Esophagus muscularis mucosa (tissue), 3 donors: ENCODE measurements at regions not wholly inside any gene's neighbourhood (a gene's known extent, or its start where the extent isn't known, plus 50 kb on each side); places are given as distances from the start of the nearest gene placed in this dataset.

Source experiments
- POLR2A ChIP-seq: fragments of 450-650 bp; IDR thresholded peaks from one replicate; pipeline ENCODE4 v1.6.1; 2017; ENCODE audit warnings: antibody characterized with exemption, moderate library complexity, mild to moderate bottlenecking, low read depth
- POLR2AphosphoS5 ChIP-seq, 2 donors: sonication (generic); formaldehyde crosslinking; IDR thresholded peaks; one replicate each; pipeline ENCODE4 v1.6.1; 2017; ENCODE audit warnings: antibody characterized with exemption in 2 of 2
- TF ChIP-seq, protein P1 (sequence below), 3 experiments: fragments of 200-600 bp in 2 of 3; fragments of 450-650 bp in 1 of 3; sonication (generic) in 2 of 3; IDR thresholded peaks; one replicate each; pipeline ENCODE4 v1.5.1; 2017 to 2019; ENCODE audit warnings: antibody characterized with exemption in 3 of 3, mild to moderate bottlenecking in 2 of 3, moderate library complexity in 1 of 3

DNA sequence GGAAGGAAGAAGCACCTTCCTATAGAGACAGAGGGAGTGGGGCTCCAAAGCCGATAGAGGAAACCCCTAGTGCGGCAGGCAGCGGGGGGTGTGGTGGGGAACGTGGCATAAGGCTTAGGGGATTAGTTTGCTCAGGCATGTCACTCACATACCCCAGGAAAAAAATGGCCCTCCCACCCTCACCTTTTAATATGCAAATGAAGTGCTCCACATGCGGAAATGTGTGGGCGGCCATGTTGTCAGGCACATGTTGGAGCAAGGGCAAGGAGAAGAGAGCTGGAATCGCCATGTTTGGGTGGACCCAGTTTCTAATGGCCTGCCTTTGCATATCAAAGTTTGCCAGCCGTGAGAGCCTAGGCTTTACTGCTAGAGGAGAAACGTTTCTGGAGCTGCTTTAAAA lies 758.8 kb downstream of the NR2F1-AS1 start:
- TF ChIP-seq, protein P1, sequence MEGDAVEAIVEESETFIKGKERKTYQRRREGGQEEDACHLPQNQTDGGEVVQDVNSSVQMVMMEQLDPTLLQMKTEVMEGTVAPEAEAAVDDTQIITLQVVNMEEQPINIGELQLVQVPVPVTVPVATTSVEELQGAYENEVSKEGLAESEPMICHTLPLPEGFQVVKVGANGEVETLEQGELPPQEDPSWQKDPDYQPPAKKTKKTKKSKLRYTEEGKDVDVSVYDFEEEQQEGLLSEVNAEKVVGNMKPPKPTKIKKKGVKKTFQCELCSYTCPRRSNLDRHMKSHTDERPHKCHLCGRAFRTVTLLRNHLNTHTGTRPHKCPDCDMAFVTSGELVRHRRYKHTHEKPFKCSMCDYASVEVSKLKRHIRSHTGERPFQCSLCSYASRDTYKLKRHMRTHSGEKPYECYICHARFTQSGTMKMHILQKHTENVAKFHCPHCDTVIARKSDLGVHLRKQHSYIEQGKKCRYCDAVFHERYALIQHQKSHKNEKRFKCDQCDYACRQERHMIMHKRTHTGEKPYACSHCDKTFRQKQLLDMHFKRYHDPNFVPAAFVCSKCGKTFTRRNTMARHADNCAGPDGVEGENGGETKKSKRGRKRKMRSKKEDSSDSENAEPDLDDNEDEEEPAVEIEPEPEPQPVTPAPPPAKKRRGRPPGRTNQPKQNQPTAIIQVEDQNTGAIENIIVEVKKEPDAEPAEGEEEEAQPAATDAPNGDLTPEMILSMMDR (IDR thresholded peaks at IDR 0.05), result no peak
- no peak for TF ChIP-seq POLR2A
- no peak for TF ChIP-seq POLR2AphosphoS5 (IDR thresholded peaks at IDR 0.05)
